NCI-H1694 (cell line): ENCODE measurements at regions not wholly inside any gene's neighbourhood (a gene's known extent, or its start where the extent isn't known, plus 50 kb on each side); places are given as distances from the start of the nearest gene placed in this dataset.

ENCODE experiments used
- DNase-seq: peaks from one replicate; lab custom pipeline; 2025; lab: John Stamatoyannopoulos, UW

GRCh38 chr4:65777270-65777669 lies 107.0 kb upstream of the EPHA5 start:
- DNase-seq: no peak

- DNase-seq: no peak
Observed at GRCh38 chr4:65773636-65774035, 103.3 kb upstream of the EPHA5 start.

GRCh38 chr4:65747386-65747785 lies 77.1 kb upstream of the EPHA5 start:
- no peak for DNase-seq

GRCh38 chr4:65738134-65738533 lies 67.8 kb upstream of the EPHA5 start:
- no peak for DNase-seq

GRCh38 chr4:65737672-65738071 lies 67.4 kb upstream of the EPHA5 start:
- DNase-seq: no peak

GRCh38 chr4:65724973-65725372 lies 54.7 kb upstream of the EPHA5 start:
- DNase-seq: no peak
